Stimulated activated CD8-positive, alpha-beta memory T cell treated with anti-CD3 and anti-CD28 coated beads, Interleukin-7, amount 100 ng/mL, for 48 hours (primary cell): ENCODE measurements at regions not wholly inside any gene's neighbourhood (a gene's known extent, or its start where the extent isn't known, plus 50 kb on each side); places are given as distances from the start of the nearest gene placed in this dataset.
"Not testable (repeated sequence)": the region's sequence is repeated elsewhere in the genome, so short reads cannot be mapped to it uniquely, and the experiment has no call there.

Experiments used
- DNase-seq, 2 donors: peaks; one replicate each; pipeline ENCODE4 v3.0.0-alpha.2; 2020; ENCODE audit warnings: low read depth in 1 of 2; ENCODE audit errors: extremely low read depth in 1 of 2

DNA sequence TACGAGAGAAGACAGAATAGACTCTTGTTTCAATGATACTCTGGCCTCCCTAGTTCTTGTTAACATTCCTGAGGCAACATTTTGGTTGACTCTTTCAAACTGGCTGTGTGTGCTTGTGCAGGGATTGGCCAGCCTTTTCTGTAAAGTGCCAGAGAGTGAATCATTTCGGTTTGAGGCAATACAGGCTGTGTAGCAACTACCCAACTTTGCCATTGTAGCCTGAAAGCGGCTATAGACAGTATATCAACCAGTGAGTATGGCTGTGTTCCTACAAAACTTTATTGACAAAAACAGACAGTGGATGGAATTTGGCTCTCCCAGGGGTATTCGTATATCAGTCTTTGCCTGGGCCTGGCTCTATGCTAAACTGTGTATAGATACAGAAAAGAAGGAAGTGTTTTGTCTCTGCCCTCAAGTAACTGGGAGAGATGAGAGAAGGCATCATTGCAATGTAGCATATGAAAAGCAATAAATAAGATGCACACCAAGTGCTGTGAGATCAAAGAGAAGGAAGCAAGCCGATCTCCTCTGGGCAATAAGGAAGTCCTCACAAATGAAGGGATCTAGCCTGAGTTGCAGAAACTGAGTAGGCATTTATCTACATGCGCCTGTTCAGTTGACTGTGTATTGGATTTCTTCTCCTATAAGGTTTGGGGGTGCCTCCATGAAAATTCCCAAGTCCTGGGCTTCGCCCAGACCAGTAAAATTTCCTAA, 568.0 kb upstream of the KLF4 start:
- no peak for DNase-seq

DNA sequence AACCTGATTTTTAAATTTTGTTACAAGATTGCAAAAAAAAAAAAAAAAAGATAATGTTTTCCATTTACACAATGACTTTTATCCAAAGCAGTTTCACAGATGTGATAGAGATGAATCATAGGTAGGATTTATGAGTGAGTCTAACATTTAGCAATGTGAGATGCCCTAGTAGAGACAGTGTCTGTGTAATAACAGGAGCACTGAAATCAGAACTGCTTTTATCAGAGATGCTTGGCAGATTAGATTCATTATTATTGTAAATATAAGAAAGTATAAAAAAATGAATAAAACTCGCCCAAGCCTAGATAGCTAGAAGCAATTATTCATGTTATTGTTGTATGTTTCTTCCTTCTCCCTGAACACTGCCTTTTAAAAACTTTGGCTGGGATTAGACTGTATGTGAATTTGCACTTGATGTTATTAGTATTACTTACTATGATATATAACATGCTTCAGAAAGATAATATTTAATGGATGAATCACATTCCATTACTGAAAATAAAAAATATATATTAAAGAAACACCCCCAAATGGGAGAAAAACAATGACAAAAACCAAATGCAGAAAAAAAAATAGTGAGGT, 567.3 kb upstream of the KLF4 start:
- no peak for DNase-seq

DNA sequence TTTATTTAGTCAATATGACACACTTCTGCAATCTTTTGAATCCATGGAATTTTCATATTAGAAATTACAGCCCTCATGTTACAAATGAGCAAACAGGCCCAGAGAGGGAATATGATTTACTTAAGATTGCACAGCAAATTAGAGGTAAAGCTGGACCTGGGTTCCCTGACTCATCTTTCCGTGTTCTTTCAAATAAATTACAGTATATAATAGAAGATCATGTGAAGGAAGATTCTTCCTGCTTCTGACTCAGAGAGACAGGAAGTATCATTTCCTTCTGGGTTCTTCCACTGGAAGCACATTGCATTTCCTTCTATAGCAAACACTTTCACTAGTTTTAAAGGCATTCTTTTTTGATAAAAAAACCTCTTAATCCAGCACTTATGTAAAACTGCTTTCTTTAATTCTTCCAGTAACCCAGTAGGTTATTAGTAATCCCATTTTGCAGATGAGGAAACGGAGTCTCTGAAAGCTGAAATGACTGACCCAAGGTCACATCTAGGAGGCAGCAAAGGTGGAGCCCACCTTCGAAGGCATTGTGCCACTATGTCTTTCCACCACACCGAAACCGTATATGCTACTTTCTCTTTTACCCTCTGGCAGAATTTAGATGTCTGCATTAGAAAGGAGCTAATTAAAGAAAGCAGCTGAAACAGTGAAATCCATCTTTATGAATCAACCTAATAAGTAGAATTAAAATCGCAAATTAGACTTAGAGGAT, 566.7 kb upstream of the KLF4 start:
- no peak for DNase-seq

DNA sequence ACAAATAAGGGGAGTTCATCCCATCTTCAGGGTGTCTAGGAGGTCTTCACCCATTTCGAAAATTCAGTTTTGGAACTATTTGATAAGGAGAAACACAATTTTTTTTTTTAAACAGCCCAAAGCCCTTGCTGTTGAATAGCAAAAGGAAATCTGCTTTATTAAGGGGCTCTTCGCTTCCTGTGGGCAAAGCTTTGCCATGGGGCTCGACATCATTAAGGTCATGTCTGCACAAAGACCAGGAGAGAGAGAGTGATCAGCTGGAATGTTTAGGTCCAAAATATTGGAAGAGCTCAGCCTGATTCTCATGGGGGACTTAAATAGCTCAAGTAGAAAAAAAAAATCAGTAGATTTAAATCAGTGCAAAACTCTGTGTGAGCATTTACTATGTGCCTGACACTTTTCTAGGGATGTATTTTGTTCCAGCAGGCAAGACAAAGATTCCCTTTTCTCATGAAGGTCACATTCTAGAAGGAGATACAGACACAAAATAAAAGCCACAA, 564.6 kb upstream of the KLF4 start:
- no peak for DNase-seq

DNA sequence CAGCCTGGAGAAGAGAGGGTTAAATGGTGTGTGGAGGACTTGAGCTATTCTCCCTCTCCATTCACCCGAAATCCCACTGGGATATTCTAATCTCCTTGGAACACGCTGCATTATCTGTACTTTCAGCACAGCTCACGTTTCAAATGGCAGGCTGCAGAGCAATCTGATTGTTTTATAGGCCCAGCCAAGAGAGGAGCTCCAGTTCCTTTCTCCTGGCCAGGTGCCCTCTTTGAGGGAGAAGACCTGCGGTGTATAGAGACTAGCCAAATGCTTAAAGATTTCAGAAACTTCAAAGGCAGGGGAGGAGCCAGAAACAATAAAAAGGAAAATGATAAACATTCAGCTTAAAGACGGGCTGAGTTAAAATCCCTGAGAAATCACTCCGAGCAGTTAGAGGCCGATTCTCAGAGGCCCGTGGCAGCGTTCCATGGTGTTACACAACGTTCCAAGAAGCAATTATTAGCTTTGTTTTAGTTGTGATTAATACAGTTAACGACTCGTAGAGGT, 564.0 kb upstream of the KLF4 start:
- no peak for DNase-seq

DNA sequence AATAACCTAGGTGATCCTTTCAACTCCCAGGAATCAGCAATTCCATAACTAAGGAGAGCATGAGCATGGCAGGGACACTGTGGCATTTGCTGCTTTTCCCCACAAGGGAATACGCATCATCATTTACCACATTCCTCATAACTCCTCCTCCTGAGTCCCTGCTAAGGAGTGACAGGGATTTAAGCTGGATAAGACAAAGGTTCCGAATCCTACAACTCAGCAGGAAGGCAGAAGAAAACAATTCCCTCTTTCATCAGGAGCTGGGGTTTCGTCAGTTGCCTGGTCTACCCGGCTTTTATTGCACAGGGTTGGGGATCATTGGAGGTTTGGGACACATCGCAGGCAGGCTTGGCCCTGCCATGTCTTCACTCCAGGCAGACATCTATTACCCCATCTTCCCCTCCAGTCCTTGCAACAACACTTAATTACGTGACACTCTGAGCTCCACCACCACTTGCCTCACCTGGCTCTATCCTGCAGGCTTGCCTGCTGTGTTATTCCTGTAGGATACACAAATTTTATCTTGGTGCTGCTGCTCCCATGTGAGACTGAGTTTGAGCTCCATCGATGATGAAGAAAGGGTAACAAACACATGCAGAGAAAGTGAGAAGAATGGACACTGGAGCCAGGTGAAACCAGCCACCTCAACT, 563.0 kb upstream of the KLF4 start:
- no peak for DNase-seq

DNA sequence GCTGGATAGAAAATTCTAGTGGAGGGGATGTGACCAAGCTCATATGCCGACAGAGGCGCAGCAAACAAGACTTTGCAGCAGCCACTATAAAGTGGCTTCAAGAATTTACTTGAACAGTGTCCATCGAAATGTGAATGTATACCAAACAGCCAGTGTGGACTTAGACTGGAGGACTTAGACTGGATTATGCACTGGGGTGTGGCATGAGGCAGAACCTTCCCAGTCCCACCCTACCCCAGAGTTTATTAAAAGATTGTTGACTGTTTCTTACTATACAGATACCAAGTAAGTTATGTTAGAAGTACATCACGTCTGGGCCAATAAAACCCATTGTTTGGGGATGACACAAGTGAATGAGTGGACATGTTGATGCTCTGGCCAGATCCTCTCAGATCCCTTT, 561.3 kb upstream of the KLF4 start:
- no peak for DNase-seq

DNA sequence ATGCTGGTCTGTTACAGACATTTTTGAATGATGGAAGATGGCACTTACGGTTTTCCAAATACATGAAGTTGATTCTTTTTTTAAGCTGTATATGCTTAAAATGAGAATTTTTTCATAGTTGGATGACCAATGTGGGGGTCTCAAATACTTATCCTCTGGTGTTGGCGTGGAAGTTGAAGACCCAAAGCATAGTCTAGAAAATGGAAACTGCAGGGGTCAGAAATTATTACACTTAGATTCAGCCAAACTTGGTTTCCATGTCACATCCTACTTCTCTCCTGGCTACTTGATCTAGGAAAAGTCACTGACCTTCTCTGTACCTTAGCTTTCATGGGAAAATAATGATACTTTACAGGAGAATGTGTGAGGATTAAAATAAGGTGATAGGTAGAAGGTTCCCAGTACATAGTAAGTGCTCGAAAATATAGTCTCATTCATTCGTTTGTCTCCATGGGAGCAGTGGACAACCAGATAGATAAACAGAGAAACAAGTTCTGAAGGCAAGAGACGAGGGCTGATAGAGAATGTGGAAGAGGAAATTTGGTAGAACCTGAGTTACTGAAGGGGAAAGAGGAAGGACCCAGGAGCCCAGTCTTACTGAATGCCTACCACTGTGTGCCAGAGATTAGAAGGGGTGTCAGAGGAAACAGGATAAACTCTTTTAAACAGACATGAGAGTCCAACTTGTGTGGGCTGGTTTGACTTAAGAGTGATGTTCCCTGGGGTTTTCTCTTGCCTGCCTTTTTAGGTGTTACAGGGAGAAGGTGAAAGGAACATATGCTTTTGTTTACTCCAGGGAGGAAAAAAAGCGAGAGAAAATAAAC, 560.3 kb upstream of the KLF4 start:
- DNase-seq = no peak

DNA sequence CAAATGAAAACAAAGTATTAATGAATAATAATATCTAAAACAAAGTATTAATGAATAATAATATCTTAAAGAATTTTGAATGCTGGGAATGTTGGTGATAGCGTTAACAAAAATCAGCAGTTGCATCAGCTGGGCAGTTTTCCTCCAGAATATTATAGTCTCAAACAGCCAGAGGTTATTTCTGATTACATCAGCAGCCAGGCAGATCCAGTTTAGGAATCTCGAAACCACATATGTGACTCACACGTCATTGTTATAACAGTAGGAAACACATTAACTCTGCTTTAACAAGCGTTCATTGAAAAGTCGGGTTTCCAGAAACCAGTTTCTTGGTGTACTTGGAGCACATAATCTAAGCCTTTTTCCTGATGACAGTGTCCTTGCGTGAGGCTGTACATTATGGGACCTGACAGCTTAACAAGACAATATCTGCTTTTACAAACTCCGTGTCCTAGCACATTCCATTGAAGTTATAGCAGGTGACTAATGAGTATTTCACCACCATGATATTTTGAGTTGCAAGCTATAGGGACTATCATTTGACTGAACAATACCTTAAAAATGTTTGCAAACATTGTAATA, 559.5 kb upstream of the KLF4 start:
- DNase-seq = no peak

DNA sequence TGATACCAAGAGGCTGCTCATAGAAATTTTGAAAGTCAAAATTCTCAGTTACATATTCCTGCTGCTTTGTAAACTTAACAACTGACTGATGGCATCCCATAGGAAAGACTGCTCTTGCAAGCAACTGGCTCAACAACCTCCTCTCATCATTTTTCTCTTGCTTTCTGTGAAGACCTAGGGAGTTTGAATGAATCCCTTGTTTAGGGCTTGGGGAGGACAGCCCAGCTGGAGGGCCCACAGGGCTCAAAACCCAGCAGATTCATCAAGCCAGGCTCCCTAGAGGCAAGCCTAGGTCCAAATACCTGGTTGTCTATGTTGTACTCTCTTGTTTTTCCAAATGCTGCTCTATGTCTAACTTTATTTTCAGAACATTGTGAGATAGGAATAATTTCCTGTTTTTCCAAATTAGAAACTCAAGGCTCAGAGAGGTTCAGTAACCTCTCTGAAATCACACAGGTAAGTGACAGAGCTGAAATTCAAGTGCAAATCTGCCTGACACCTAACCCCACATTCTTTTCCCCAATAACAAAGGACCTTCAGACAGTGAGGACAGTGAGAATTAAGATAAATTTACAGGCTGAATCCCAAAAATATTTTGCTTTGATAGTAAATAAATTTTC, 558.9 kb upstream of the KLF4 start:
- DNase-seq = no peak

DNA sequence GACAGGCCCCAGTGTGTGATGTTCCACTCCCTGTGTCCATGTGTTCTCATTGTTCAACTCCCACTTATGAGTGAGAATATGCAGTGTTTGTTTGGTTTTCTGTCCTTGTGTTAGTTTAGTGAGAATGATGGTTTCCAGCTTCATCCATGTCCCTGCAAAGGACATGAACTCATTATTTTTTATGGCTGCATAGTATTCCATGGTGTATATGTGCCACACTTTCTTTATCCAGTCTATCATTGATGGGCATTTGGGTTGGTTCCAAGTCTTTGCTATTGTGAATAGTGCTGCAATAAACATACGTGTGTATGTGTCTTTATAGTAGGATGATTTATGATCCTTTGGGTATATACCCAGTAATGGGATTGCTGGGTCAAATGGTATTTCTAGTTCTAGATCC, 558.2 kb upstream of the KLF4 start:
- not testable (repeated sequence) for DNase-seq

DNA sequence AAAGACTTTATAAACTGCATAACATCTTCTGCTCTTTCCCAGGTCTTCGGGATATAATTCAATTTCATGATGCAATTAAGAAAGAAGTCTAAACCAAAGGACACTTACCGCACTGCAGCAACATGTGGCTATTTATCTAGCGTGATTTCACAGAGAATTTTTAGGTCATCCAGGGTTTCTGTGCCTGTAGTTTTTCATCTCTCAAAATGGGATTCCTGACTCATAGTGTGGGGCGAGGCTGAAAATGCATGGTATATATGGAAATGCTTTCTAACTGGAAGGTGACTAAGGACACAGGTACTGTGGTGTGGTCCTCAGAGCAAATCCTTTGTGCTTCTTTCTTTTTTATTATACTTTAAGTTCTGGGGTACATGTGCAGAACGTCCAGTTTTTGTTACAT, 557.7 kb upstream of the KLF4 start:
- DNase-seq = no peak

DNA sequence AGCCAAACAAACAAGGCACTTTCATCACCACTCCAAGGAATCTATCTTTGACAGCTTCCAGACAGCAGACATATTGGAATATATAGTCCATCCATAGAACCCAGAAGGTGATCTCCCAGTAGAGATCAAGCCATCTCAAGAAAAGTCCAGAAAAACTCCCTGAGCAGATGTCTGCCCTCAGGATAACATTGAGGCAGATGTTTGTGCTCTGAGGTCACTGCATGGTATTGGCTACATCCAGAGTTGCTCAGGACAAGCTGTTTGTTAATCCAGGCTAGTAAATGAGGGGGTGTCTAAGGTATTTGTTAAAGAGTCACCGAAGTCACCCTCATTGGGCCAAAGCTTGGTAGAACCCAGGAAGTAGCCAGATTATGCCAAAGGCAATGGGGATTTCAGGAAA, 556.3 kb upstream of the KLF4 start:
- DNase-seq = no peak

DNA sequence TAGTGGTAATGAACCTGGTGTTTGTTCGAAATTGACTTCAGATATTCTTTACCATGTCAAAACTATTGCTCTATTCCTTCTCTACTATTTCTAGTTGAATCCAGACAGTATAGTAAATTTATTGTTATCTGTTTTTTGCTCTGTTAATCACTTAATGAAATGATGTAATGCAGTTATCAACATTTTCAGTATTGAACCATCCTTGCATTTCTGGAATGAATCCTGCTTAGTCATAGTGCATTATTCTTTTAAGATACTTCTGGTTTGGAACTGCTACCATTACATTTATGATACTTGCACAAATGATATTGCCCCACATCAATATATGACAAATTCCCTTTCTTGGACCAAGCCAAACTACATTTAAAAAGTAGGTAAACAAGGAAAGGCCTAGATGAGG, 554.0 kb upstream of the KLF4 start:
- DNase-seq = no peak

DNA sequence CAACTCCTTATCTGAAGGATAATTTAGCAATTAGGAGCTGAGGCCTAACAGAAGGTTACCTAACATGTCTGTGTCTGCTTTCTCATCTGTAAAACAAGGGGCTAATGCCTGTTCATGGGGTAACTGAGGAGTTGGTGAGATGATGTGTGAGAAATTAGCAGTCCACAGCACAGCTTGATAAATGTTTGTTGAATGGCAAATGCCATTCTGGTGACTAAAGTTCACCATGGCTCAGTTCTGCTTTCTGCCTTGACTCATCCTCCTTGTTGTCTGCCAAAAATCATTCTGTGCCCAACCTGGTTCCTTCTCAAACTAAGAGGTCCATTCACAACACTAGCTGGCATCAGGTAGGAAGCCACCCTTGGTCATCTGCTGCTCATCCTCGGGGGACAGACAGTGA, 552.0 kb upstream of the KLF4 start:
- no peak for DNase-seq

DNA sequence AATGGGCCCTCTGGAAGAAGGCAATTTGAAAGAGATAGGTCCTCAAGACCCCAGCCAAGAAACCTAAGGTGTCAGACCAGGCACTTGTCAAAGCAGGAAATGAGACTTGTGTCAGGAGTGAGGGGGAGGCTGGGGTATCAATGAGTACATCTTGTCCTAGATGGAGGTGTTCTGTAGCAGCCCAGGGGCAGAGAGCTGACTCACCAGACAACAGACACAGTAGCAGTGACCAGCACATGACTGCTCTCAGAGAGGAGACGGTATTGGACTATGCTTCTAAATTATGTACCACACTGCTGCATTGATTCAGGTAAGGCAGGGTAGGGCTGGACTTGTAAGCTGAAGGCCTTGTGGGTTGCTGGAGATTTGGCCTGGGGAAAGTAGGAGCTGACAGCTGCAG, 551.2 kb upstream of the KLF4 start:
- no peak for DNase-seq

DNA sequence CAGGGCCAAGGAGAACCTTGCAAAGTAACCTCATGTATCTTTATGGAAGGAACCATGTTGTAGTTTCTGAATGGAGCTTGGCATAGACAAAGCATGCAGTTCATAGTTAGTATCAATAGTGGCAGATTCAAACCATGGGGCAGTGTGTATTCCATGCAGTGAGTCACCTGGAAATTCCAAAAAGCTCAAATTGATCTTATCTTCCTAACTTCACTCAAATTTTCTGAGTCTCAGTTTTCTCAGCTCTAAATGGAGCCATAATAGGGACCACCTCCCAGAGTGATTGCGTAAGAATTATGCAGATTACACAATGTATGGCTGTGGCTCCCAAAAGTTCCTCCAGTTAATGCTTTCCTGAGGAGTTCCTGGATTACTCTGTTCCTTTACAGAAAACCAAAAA, 549.9 kb upstream of the KLF4 start:
- no peak for DNase-seq

DNA sequence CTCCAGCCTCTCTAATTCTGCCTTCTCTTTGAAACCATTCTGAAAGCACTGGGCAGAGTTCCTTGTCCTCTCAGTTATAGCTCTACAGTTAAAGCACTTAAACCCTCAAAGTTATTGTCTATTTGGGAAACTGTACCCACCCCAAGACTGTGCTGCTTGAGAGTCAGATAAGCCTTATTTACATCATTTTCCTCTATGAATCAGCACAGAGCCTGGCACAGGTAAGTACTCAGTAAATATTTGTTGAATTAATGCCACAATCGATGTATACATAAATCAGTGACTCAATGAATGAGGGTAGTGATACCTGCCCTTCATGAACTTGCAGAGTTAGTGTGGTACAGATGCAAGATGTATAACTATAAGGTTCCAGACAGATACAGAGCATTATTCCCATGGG, 549.4 kb upstream of the KLF4 start:
- no peak for DNase-seq

DNA sequence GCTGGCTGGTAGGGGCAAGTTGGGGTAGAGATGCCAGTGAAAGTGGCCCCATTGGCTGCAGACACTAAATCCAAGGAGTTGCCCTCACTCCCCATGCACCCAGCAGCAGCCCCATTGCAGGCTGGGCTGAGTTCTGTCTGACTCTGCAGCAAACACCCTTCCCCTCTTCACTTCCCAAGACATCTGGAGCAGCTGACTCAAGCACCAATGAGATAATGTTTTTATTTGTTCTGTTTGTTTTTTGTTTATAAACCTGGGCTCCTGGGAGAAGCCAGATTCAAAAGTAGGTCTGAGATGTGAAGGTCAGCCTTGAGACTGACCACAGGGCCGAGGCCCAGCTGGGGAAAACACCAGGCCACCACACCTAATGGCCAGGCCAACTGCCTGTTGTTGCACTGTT, 545.9 kb upstream of the KLF4 start:
- DNase-seq = no peak
